Uterus (tissue), 2 donors: ENCODE measurements at regions not wholly inside any gene's neighbourhood (a gene's known extent, or its start where the extent isn't known, plus 50 kb on each side); places are given as distances from the start of the nearest gene placed in this dataset.

ENCODE experiments used
- POLR2A ChIP-seq, 2 donors: fragments of 450-650 bp; IDR thresholded peaks; one replicate each; pipeline ENCODE4 v1.6.1; 2016; ENCODE audit warnings: antibody characterized with exemption in 2 of 2, mild to moderate bottlenecking in 1 of 2, moderate library complexity in 1 of 2
- TF ChIP-seq, protein P1 (sequence below), 4 experiments: fragments of 200-600 bp in 2 of 4; fragments of 450-650 bp in 2 of 4; sonication (generic) in 2 of 4; IDR thresholded peaks; one replicate each; pipeline ENCODE4 v1.5.1; 2016 to 2019; ENCODE audit warnings: antibody characterized with exemption in 4 of 4, mild to moderate bottlenecking in 2 of 4, moderate library complexity in 1 of 4

DNA sequence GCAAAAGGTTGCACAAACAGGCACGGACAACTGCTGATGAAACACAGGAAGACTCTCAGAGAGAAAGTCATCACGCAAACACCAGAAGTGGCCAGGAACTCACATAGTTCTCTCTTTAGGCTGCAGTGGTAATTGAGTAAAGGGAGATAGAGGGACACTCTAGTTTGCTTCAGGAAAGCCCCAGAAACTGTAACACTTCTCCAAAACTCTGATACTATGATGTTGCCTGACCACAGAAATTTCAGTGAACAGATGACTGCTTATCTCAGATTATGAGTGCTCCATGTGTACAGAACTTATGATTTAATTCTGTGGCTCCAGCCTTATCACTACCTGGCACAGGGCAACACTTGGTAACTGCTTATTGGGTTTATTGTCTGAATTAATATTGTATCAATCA, 311.5 kb upstream of the GYPC start:
- TF ChIP-seq, protein P1, sequence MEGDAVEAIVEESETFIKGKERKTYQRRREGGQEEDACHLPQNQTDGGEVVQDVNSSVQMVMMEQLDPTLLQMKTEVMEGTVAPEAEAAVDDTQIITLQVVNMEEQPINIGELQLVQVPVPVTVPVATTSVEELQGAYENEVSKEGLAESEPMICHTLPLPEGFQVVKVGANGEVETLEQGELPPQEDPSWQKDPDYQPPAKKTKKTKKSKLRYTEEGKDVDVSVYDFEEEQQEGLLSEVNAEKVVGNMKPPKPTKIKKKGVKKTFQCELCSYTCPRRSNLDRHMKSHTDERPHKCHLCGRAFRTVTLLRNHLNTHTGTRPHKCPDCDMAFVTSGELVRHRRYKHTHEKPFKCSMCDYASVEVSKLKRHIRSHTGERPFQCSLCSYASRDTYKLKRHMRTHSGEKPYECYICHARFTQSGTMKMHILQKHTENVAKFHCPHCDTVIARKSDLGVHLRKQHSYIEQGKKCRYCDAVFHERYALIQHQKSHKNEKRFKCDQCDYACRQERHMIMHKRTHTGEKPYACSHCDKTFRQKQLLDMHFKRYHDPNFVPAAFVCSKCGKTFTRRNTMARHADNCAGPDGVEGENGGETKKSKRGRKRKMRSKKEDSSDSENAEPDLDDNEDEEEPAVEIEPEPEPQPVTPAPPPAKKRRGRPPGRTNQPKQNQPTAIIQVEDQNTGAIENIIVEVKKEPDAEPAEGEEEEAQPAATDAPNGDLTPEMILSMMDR (IDR thresholded peaks at IDR 0.05), result no peak
- TF ChIP-seq POLR2A (IDR thresholded peaks at IDR 0.05), result no peak
